Left renal cortex interstitium (tissue), 4 donors: ENCODE measurements at regions not wholly inside any gene's neighbourhood (a gene's known extent, or its start where the extent isn't known, plus 50 kb on each side); places are given as distances from the start of the nearest gene placed in this dataset.
"Not testable (repeated sequence)": the region's sequence is repeated elsewhere in the genome, so short reads cannot be mapped to it uniquely, and the experiment has no call there.

Source experiments
- DNase-seq, 4 donors: peaks; one replicate each; pipeline ENCODE4 v3.0.0-alpha.2; 2013; ENCODE audit warnings: low read depth in 4 of 4, low spot score in 2 of 4, missing footprints in 1 of 4

DNA sequence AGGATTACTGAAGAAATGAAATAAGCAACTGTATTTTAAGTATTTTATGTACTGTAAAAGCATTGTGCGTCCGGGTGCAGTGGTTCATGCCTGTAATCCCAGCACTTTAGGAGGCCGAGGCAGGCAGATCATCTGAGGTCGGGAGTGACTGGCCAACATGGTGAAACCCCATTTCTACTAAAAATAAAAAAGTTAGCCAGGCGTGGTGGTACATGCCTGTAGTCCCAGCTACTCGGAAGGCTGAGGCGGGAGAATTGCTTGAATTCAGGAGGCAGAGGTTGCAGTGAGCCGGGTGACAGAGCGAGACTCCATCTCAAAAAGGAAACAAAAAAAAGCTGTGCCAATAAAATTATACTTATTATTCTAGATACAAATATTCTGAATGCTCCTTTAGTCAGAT, 215.4 kb upstream of the DMRT1 start:
- DNase-seq: not testable (repeated sequence)

DNA sequence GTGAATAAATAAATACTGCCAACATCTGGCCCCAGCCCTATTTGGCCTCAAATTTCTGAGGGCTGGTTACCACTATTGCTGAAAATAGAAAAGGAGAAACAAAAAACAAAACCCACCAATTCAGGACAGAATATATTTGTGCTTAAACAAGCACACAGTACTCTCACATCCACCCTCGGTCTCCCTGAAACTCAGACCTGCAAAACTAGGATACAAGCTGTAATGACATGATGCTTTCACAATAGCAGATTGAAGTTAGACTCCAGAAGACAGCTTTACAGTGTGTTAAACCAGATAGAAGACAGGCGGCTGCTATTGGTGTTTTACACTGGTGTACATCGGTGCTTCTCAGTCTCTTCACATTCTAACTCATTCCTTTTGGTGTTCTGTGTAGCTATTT, 214.9 kb upstream of the DMRT1 start:
- DNase-seq: no peak

DNA sequence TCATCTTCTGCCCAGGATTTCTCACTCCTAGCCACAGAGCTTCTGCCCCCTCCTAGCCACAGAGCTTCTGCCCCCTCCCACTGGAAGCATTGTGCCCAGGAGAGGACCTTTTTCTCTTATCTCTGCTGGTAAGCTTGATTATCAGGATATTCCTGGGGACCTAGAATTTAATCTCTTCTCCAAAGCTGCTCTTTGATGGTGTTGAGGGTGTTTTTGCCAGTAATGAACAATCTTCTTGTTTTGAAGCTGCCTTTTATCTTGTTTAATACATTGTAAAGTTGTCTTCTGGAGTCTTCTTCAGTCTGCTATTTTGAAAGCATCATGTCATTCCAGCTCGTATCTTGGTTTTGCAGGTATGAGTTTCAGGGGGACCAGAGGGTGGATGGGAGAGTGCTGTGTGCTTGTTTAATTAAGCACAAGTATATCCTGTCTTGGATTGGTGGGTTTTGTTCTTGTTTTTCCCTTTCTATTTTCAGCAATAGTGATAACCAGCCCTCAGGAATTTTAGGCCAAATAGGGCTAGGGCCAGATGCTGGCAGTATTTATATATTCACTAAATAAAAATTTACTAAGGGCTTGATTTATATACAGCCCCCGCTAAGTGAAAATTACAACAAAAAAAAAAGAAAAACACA, 214.0 kb upstream of the DMRT1 start:
- no peak for DNase-seq

DNA sequence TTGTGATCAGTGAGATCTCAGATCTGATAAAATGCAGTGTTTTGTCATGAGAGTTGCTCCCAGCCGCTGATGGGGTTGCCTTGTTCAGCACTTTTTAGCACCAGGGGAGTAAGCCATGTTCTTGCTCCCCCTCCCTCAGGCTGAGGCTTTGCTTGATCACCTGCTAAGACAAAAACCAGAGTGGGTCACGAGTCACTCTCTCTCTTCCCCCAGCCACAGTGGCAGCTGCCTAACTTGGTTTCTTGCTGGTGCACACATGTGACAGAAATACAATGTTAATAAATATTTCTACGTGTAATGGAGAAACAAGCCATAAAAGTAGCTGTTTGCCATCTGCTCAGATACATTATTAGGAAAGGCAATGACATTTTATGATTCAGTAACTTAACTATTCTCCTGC, 212.4 kb upstream of the DMRT1 start:
- DNase-seq: no peak

DNA sequence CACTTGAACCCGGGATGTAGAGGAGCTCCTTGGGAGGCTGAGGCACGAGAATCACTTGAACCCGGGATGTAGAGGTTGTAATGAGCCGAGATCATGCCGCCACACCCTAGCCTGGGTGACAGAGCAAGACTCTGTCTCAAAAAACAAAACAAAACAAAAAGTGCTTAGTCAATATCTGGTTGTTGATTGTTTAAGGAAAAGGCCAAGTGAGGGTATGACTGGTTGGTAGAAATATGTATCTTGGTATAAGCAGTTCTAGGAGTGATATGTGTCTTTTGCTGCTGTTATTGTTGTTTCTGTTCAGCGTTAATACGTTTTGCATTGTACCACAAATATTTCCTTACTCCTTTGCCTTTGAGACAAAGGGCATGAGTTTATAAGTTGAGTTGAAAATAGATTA, 210.7 kb upstream of the DMRT1 start:
- no peak for DNase-seq

DNA sequence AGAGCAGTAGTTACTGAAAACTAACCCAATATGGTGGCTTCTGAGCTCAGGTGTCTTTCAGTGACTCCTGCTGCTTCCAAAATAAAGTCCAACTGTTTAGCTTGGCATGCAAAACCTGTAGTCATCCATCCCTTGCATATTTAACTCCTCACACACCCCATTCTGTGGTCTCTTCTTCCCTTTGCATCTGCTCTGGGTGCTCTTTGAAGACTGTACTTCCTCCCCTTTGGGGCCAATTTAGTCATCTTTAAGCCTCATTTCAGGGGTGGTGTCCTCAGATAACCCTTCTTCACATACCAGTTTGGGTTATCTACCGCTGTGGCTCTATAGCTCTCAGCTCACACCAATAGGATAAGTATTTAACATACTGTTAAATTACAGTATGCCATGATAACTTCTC, 209.9 kb upstream of the DMRT1 start:
- no peak for DNase-seq

DNA sequence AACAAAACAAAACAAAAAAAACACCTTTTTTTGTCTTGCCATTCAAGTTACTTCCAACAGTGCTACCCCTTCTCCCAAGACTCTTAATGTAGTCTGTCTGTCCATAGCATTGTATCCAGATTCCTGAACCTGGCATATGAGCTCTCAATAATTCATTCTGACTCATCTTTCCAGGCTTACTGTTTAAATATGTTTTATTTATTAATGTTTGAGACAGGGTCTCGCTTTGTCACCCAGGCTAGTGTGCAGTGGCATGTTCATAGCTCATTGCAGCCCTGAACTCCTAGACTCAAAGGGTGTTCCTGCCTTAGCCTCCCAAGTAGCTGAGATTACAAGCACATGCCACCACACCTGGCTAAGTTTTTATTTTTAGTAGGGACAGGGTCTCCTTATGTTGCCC, 208.0 kb upstream of the DMRT1 start:
- DNase-seq: no peak

DNA sequence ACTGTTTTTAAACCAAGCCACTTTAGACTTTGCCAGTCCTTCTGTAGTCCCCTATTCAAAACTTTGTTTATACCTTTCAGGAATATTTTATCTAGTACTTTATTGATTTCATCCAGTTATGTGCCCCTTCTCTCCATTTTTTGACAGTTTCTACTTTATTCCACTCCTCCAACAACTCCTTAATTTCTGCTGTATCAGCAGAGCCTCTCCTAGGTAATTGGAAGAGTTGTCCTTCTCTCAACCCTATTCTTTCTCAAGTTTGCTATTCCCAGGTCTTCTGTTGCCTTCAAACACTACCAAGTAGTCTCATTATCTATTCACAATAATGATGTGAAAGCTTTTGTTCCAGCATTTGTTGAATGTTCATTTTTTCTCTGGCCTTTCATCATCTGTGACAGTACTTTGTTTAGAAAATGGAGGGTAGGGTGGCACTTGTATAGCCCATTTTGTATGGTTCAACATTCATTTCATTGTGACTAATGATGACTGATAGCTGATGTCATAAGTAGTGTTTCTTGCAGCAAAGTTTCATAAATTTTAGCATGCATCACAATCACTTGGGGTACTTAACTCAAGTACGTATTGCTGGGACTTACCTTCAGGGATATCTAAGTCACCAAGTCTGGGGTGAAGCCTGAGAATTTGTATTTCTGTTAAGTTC, 204.4 kb upstream of the DMRT1 start:
- no peak for DNase-seq

DNA sequence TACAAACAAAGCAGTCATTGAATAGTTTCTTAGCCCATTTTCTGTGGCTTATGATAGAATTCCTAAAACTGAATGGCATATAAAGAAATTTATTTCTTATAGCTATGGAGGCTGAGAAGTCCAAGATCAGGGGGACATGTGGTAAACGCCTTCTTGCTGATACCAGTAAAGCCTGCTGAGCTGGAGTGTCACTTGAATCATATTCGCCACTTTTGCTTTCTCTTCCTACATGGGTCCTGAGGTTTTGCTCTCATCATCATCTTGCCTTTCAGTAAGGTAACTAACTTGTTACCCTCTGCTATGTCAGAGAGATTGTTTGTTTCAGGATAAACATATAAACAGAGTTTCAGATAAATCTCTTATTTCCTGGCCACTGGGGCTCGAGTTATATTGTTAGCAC, 203.3 kb upstream of the DMRT1 start:
- no peak for DNase-seq

DNA sequence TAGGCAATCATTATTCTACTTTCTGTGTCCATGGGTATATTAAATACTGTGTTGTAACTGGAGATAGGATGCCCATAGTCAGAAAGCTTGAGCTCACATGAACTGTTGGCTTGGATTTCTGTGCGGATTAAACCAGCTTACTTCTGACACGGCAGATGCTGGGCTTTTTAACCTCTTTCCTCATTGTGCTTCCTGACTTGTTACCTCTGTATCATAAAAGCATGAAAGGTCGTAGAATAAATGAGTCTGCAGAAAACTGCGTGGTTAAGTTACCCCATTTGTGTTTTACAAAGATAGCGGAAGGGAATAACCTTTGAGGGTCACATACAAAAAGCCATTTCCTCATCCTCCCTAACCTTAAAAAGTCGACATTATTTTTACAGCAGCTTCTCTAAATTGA, 199.5 kb upstream of the DMRT1 start:
- no peak for DNase-seq

DNA sequence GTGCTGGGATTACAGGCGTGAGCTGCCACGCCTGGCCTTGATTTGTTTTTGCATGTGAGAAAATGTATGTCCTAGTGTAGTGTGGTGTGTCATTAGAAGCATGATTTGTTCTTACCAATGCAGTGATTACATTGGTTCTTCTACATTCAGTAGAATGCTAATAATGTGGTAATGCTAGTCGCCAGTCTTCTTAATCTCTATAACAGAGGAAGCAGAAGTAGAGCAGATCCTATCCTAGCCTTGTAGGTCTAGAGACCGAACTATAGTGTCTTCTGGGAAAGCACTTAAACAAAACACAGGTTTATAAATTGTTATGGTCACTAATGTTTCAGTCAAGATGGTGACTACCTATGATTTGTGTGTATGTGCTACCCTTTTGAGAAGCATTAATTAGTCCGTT, 197.5 kb upstream of the DMRT1 start:
- DNase-seq: no peak

DNA sequence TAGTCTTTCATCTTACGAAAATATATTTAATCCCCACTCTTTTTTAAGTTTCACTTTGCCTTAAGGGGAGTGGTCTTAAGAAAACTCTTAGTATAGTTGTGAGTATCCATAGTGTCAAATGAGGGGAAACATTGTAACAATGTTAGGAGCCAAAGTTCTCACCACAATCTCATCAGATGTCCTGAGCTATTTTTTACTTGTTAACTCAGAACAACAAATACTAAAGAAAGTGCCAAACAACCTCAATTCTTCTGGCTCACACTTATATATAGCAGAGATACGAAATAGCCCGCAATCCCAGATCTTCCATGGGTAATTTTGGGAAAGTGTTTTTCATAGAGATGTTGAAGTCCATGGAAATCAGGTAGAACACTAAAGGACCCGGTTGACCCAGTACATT, 194.0 kb upstream of the DMRT1 start:
- no peak for DNase-seq

DNA sequence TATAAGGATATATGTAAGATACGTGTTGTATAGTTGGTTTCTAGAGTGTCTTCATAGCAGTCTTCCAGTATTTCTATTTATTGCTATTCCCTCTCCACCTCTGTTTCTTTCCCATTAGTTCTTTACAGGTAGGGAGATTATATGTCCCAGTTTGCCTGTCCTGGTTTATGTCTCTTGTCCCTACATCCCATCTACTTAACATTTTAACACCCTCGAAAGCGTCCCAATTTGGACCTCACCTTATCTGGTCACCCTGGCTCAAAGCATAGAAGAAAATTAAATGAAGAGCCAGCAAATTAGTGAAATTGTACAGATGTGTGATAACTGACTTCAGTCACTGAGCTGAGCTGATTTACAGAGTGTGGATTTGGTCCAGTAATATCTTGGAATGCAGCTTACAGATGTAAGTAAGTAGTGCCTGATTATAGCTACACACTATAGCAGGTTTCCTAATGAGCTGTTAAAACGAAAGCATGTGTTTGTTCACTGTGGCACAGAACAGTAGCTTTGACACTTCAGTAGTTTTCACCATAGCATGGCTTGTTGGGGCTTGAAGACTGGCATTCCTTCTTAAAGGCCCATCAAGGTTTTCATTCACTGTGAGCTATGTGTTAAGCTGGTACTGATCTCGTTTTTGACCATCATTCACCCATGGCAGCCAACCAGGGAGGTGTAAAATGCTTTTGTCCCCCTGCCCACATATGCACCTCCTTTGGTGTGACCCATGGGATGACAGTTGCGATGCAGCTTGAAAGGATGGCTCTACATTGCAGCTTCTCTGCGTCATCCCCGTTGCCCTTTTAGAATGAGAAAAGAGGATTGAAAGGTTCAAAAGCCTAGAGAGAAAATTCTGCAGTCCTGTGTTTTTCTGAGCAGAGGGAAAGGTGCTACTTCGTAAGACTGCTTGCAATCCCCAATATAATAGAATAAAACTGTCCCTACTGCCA, 192.1 kb upstream of the DMRT1 start:
- DNase-seq: no peak

DNA sequence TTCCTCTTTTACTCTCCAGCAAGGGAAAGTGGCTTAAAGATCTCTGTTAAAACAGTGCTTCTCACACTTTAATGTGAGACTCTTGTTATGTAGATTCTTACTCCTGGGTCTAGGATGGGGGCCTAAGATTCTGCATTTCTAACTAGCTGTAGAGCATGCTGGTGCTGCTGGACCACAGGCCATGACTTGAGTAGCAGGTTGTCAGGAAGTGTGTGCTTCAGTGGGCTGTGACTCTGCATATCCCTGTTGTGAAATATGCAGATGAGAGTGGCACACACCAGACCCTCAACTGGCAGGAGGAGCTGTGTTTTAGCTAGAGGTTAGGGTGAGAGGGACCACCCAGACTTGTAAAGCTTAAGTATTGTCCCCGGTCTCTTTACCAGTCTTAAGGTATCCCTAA, 191.1 kb upstream of the DMRT1 start:
- no peak for DNase-seq

DNA sequence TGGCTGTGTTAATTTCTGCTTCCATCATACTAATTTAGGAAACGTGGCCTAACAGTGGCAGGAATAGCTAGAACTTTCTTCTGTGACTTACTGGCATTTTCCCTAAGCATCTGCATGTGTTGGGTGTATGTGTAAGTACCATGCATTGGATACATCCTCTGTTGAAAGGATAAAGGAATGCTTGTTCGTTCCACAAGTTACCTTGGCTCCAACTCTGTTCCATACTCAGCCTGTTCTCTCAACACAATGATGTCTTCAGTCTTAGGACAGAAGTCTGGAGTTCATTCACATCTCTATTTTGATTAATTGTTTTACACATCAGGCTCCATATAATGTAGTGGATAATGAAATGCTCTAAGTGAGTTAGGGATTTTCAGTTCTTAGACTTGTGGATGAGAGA, 190.1 kb upstream of the DMRT1 start:
- DNase-seq: no peak

DNA sequence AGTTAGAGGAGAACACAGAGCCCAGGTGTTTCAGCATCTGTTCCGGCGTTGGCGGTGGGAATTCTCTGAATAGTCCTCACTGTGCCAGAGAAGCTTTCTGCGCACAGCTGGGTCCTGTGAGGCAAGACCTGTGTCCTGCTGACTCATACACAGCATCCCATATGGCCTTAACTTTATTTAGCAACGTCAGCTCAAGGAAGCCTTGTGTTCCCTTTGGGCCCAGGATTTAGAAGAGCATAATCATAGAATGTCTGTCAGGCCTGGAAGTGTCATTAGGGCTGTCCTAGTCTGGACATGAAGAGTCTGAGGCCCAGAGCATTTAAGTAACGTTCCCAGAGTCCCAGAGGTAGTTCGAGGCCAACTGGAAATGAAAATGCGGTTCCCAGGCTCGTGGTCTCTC, 188.6 kb upstream of the DMRT1 start:
- DNase-seq: no peak

DNA sequence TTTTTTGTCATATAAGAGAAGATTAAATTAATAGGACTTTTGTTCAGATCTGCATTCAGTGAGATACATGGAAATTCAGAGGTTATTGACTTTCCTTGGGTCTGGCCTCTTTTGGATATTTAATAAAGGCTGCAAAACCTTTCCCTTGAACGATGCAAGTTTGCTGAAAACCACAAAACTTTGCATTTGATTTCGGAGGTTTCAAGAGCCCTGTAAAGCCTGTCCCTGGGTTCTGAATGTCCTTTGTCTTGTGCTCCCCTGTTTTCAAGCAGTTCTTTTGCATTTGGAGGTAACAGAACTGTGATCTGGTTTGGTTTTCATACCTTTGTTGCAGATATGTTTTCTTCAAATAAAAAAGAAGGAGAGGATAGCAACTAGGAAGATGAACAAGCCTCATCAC, 188.1 kb upstream of the DMRT1 start:
- no peak for DNase-seq

DNA sequence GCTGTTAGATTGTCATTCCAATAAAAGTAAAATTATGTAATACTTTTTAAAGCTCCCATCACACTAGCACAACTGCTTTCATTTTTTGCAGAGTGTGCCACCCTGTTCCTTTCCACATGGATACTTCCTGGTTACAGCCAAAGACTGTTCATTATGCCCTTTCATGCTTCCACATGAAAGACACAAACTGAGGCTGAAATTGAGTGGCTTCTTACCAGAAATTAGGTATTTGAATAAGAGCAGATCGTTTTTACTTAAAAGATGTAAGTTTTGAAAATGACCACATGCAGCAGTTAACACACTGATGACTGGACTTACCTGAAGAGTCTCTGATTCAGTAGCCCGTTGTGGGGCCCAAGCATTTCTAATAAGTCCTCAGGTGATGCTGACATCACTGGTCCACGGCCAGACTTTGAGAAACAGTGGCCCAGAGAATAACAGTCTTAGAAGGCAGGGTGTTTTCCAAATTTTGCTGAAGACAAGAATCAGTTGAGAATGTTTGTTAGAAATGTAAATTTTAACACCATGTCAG, 187.6 kb upstream of the DMRT1 start:
- DNase-seq: no peak

DNA sequence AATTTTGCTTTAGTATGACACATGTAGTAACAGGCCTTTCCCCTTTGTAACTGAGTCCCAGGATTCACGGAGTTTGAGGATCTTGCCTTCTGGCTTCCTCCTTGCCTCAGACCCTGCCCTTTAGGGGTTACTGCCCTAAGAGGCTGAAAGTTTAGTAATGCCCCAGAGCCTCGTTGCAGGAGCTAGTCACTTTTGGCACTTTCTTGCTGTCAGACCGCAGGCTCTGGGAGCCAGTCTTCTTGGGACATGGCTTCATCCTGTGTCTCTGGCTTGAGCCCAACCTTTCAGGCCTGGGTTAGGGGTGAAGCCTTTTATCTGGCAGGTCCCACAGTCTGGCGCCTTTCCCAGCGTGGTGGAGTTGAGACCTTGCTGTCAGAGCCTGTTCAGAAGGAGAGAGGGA, 185.6 kb upstream of the DMRT1 start:
- DNase-seq: no peak

DNA sequence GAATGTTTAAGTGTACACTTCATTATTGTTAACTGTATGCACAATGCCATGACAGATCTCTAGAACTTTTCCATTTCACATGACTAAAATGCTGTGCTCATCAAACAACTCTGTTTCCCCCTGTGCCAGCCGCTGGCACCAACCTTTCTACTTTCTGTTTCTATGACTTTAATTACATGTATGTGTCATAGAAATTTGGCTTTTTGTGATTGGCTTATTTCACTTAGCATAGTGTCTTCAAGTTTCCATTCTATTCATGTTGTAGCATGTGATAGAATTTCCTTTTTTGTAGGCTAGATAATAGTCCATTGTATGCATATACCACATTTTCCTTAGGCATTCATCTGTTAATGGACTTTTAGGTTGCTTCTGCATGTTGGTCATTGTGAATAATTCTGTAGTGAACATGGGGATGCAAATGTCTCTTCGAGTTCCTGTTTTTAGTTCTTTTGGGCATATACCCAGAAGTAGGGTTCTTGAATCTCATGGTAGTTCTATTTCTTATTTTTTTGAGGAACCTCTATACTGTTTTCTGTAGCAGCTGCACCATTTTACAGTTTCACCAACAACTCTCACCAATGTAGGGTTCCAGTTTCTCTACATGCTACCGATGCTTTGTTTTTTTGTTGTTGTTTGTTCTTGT, 184.4 kb upstream of the DMRT1 start:
- no peak for DNase-seq

DNA sequence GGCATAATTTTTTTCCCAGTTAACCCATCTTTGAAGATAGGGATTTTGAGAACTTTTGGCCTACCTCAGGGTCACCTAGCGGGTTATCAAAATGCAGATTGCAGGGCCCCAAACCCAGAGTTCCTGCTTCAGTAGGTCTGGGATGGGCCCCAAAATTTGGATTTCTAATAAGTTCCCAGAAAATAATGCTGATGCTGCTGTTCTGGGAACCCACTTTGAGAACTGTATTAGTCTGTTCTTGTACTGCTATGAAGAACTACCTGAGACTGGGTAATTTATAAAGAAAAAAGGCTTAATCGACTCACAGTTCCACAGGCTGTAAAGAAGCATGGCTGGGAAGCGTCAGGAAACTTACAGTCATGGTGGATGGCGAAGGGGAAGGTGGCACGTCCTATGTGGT, 182.2 kb upstream of the DMRT1 start:
- DNase-seq: no peak
